SK-N-MC (cell line): ENCODE measurements at regions not wholly inside any gene's neighbourhood (a gene's known extent, or its start where the extent isn't known, plus 50 kb on each side); places are given as distances from the start of the nearest gene placed in this dataset.
"Not testable (repeated sequence)": the region's sequence is repeated elsewhere in the genome, so short reads cannot be mapped to it uniquely, and the experiment has no call there.

Experiments
- DNase-seq: peaks from one replicate; pipeline ENCODE4 v3.0.0-alpha.2; 2011; ENCODE audit warnings: low read depth, low spot score
- H3K27ac ChIP-seq: fragments of 200-600 bp; sonication (generic); 2 replicates; pipeline ENCODE4 v1.5.1; 2016; ENCODE audit warnings: mixed run types
- H3K36me3 ChIP-seq: fragments of 200-600 bp; sonication (generic); 2 replicates; pipeline ENCODE4 v1.6.1; 2017; ENCODE audit warnings: antibody characterized with exemption, low read length, mixed read lengths; ENCODE audit not compliant: insufficient read depth
- H3K4me3 ChIP-seq: fragments of 200-600 bp; sonication (generic); 2 replicates; pipeline ENCODE4 v1.5.1; 2016
- H3K9ac ChIP-seq: fragments of 200-600 bp; sonication (generic); 2 replicates; pipeline ENCODE4 v1.8.0; 2017; ENCODE audit warnings: mixed run types, mixed read lengths; ENCODE audit not compliant: insufficient read length
- H3K9me3 ChIP-seq: fragments of 200-600 bp; sonication (generic); 2 replicates; pipeline ENCODE4 v1.6.1; 2017; ENCODE audit warnings: low read depth, mild to moderate bottlenecking, antibody characterized with exemption, low read length, moderate library complexity, mixed read lengths
- EZH2 ChIP-seq: fragments of 200-600 bp; sonication (generic); IDR thresholded peaks from one replicate; pipeline ENCODE4 v1.6.1; 2017; ENCODE audit warnings: antibody characterized with exemption
- FOXP2 ChIP-seq: optimal IDR thresholded peaks from 2 replicates; pipeline ENCODE3; 2011; ENCODE audit warnings: mild to moderate bottlenecking, moderate library complexity; ENCODE audit not compliant: insufficient read depth; ENCODE audit errors: extremely low read length, control extremely low read depth
- POLR2AphosphoS5 ChIP-seq: IDR thresholded peaks from 2 replicates; pipeline ENCODE4 v1.6.1; 2012; ENCODE audit warnings: mild to moderate bottlenecking, low read depth, low read length, borderline replicate concordance

DNA sequence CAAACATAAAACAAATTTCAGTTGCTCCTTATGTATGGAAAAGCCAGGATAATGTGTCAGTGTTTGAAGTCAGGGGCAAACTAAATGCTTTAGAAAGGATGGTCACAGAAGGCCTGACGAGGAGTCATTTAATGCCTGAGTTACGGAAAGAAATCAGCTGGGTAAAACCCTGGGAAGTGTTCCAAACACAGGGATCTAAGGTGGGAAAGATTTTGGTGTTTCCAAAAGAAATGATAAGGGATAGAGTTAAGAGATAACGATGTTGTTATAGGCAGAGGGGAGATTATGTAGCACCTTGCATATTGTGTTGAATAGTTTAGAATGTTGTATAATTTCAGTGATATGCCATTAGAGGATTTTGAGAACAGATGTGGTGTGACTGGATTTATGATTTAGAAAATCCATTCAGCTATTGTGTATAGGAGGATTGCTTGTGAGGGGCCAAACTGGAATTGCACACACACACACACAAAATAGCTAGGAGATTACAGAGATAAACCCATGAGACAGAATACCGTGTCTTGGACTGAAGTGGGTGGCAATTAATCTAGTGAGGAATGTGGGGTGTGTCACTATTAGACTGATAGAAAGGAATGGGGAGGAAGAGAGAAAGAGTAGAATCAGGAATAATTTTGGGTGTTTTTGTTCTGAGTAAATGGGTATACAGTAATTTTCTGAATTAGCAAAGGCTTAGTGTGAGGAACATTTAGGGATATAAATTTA is 274.2 kb upstream of the DAB2 start:
- H3K36me3 ChIP-seq = no peaks in the 10 kb centered on the region
- no peak overlapping the region for H3K4me3 ChIP-seq
- H3K27ac ChIP-seq = no peak overlapping the region
- TF ChIP-seq EZH2 = no peak
- TF ChIP-seq FOXP2 = no peak
- no peak for TF ChIP-seq POLR2AphosphoS5
- no peaks in the 10 kb centered on the region for H3K9me3 ChIP-seq
- H3K9ac ChIP-seq = no peak overlapping the region
- no peak for DNase-seq

DNA sequence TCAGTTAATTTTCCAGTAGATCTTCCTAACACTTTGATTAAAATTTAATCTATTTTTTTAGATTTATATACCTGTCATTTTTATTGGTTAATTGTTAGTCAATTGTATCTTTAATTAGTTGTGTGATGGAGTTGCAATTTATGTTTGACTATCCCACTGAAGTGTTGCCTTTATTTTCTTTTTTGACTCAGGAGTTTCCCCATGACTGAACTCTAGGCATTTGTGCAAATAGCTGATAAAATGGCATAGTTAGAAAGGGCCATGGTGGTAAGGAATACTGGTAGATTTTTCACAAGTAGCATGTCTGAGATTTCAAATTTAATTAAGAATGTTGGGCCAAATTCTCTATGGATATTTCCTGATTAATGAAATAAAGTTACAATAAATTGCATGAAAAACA is 273.1 kb upstream of the DAB2 start:
- no peak overlapping the region for H3K27ac ChIP-seq
- DNase-seq = no peak
- H3K4me3 ChIP-seq = no peak overlapping the region
- no peak for TF ChIP-seq EZH2
- TF ChIP-seq FOXP2 = no peak
- no peak for TF ChIP-seq POLR2AphosphoS5
- H3K9me3 ChIP-seq = no peaks in the 10 kb centered on the region
- H3K9ac ChIP-seq = no peak overlapping the region
- H3K36me3 ChIP-seq = no peaks in the 10 kb centered on the region

- H3K27ac ChIP-seq = no peak overlapping the region
- no peaks in the 10 kb centered on the region for H3K9me3 ChIP-seq
- H3K4me3 ChIP-seq = no peak overlapping the region
- no peak overlapping the region for H3K9ac ChIP-seq
- H3K36me3 ChIP-seq = no peaks in the 10 kb centered on the region
- TF ChIP-seq EZH2 = no peak
- TF ChIP-seq POLR2AphosphoS5 = no peak
- no peak for TF ChIP-seq FOXP2
- DNase-seq = no peak
Measured at GRCh38 chr5:39696672-39697398, 272.1 kb upstream of the DAB2 start.

- no peak for TF ChIP-seq POLR2AphosphoS5
- no peak for TF ChIP-seq FOXP2
- TF ChIP-seq EZH2 = no peak
- Histone ChIP-seq H3K9me3 (no peaks in the 10 kb centered on the region; the same call in 1 of the 2 replicates), H3K9ac (no peak overlapping the region), H3K4me3 (no peak overlapping the region), H3K27ac (no peak overlapping the region), H3K36me3 (no peaks in the 10 kb centered on the region)
- DNase-seq = no peak
Measured at GRCh38 chr5:39691993-39692392, 267.2 kb upstream of the DAB2 start.

GRCh38 chr5:39691136-39691535 is 266.4 kb upstream of the DAB2 start:
- no peaks in the 10 kb centered on the region for H3K36me3 ChIP-seq
- H3K9ac ChIP-seq = no peak overlapping the region
- TF ChIP-seq EZH2 (no peak), FOXP2 (no peak), POLR2AphosphoS5 (no peak)
- no peak overlapping the region for H3K27ac ChIP-seq
- no peak for DNase-seq
- no peak overlapping the region for H3K4me3 ChIP-seq
- no peaks in the 10 kb centered on the region; the same call in 1 of the 2 replicates for H3K9me3 ChIP-seq

- Histone ChIP-seq H3K36me3 (no peaks in the 10 kb centered on the region), H3K9ac (no peak overlapping the region), H3K4me3 (no peak overlapping the region), H3K27ac (no peak overlapping the region), H3K9me3 (no peaks in the 10 kb centered on the region; the same call in 1 of the 2 replicates)
- DNase-seq = no peak
- no peak for TF ChIP-seq EZH2
- no peak for TF ChIP-seq FOXP2
- TF ChIP-seq POLR2AphosphoS5 = no peak
Measured at GRCh38 chr5:39689919-39690318, 265.1 kb upstream of the DAB2 start.

- H3K9ac ChIP-seq, H3K9me3 ChIP-seq, H3K27ac ChIP-seq, H3K36me3 ChIP-seq, DNase-seq, H3K4me3 ChIP-seq: not testable (repeated sequence)
Measured at GRCh38 chr5:39687924-39688323, 263.1 kb upstream of the DAB2 start.

DNA sequence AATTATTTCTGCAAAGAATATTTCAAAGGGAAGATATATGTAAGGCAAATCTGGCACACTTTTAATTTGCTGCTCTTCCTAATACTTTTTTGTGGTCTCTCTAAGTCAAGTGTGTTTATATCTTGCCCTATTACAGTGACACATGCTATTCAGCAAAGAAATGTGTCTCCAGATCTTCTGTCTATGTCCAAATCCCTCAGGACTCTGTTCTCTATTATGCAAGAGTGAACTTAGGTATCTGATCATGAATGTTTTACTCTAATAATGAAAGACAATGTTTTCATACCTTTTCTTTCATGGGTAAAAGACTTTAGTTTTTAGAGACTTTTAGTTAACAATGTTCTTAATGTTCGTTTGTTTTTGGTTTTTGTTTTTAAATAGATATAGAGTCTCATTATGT is 255.4 kb upstream of the DAB2 start:
- Histone ChIP-seq H3K9ac (no peak overlapping the region), H3K4me3 (no peak overlapping the region), H3K27ac (no peak overlapping the region), H3K36me3 (no peaks in the 10 kb centered on the region), H3K9me3 (peaks cover 3% of the 10 kb centered on the region; the same call in 1 of the 2 replicates)
- no peak for DNase-seq
- no peak for TF ChIP-seq POLR2AphosphoS5
- TF ChIP-seq FOXP2 = no peak
- no peak for TF ChIP-seq EZH2

DNA sequence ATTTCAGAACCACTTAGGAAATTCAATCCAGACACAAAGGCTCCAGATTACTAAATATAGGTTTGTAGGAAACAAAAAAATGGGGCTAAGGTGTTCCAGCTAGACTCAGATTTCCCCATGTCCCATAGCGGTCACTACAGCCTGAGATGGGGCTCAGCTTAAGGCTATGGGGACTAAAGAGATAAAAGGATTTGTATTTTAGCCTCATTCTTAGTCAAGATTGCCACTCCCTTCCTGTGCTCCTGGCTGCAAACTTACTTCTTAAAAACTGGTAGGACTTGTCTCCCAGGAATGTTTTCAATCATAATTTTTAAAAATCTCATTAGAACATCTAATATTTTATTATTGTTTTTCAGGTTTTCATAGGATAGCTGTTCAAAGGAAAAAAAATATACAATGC is 253.8 kb upstream of the DAB2 start:
- H3K36me3 ChIP-seq = no peaks in the 10 kb centered on the region
- TF ChIP-seq FOXP2 (no peak), POLR2AphosphoS5 (no peak), EZH2 (no peak)
- no peak overlapping the region for H3K27ac ChIP-seq
- no peak overlapping the region for H3K9ac ChIP-seq
- peaks cover 3% of the 10 kb centered on the region; the same call in 1 of the 2 replicates for H3K9me3 ChIP-seq
- no peak for DNase-seq
- no peak overlapping the region for H3K4me3 ChIP-seq
